ENCODE measurements at regions not wholly inside any gene's neighbourhood (a gene's known extent, or its start where the extent isn't known, plus 50 kb on each side); places are given as distances from the start of the nearest gene placed in this dataset.
"Not testable (repeated sequence)": the region's sequence is repeated elsewhere in the genome, so short reads cannot be mapped to it uniquely, and the experiment has no call there.

- Mint-ChIP-seq H3K4me3 (no peak overlapping the region), H3K27me3 (no peaks in the 10 kb centered on the region), H3K36me3 (ENCODE audit: low read depth) (no peaks in the 10 kb centered on the region), H3K4me1 (no peaks in the 10 kb centered on the region), H3K9me3 (peaks cover 4% of the 10 kb centered on the region), H3K27ac (no peak overlapping the region)
- no peak for TF ChIP-seq CTCF (IDR thresholded peaks at IDR 0.05)
- CTCF ChIA-PET, result no interaction called here
- DNase-seq, result no peak
- intact Hi-C loops (cut with micrococcal nuclease), result no loop called here
- ATAC-seq (ENCODE audit: low read depth), result no peak
- POLR2A ChIA-PET, result no interaction called here
Measured at GRCh38 chr4:31787701-31788100, 1067.5 kb downstream of the PCDH7 start.

GRCh38 chr4:31788676-31789075, 1068.5 kb downstream of the PCDH7 start:
- no peaks in the 10 kb centered on the region for H3K4me1 Mint-ChIP-seq
- ChIA-PET POLR2A (no interaction called here), CTCF (no interaction called here)
- no peak overlapping the region for H3K27ac Mint-ChIP-seq
- DNase-seq, result no peak
- H3K9me3 Mint-ChIP-seq, result no peaks in the 10 kb centered on the region
- no peak for TF ChIP-seq CTCF (IDR thresholded peaks at IDR 0.05)
- no peak for ATAC-seq (ENCODE audit: low read depth)
- intact Hi-C loops (cut with micrococcal nuclease), result no loop called here
- no peaks in the 10 kb centered on the region for H3K27me3 Mint-ChIP-seq
- no peak overlapping the region for H3K4me3 Mint-ChIP-seq
- no peaks in the 10 kb centered on the region for H3K36me3 Mint-ChIP-seq (ENCODE audit: low read depth)

GRCh38 chr4:31791666-31792065, 1071.5 kb downstream of the PCDH7 start:
- POLR2A ChIA-PET, result no interaction called here
- ATAC-seq (ENCODE audit: low read depth), result no peak
- Mint-ChIP-seq H3K4me1 (no peaks in the 10 kb centered on the region), H3K4me3 (no peak overlapping the region), H3K27ac (no peak overlapping the region), H3K27me3 (no peaks in the 10 kb centered on the region), H3K9me3 (peaks cover 7% of the 10 kb centered on the region), H3K36me3 (ENCODE audit: low read depth) (no peaks in the 10 kb centered on the region)
- no peak for TF ChIP-seq CTCF (IDR thresholded peaks at IDR 0.05)
- DNase-seq, result no peak
- intact Hi-C loops (cut with micrococcal nuclease), result no loop called here
- CTCF ChIA-PET, result interaction anchor here (0.8 kb wide), 1 partner anchor 15 kb away, joined by 3 read pairs; no protein-coding TSS in a partner anchor

- ChIA-PET POLR2A (no interaction called here), CTCF (no interaction called here)
- H3K9me3 Mint-ChIP-seq, result peaks cover 9% of the 10 kb centered on the region
- no peak for DNase-seq
- intact Hi-C loops (cut with micrococcal nuclease), result no loop called here
- H3K27me3 Mint-ChIP-seq, result no peaks in the 10 kb centered on the region
- H3K4me3 Mint-ChIP-seq, result no peak overlapping the region
- no peaks in the 10 kb centered on the region for H3K4me1 Mint-ChIP-seq
- ATAC-seq (ENCODE audit: low read depth), result no peak
- no peaks in the 10 kb centered on the region for H3K36me3 Mint-ChIP-seq (ENCODE audit: low read depth)
- no peak overlapping the region for H3K27ac Mint-ChIP-seq
- TF ChIP-seq CTCF (IDR thresholded peaks at IDR 0.05), result no peak
Measured at GRCh38 chr4:31793907-31794306, 1073.7 kb downstream of the PCDH7 start.

GRCh38 chr4:31797052-31797451, 1076.9 kb downstream of the PCDH7 start:
- H3K36me3 Mint-ChIP-seq (ENCODE audit: low read depth); ATAC-seq (ENCODE audit: low read depth); POLR2A ChIA-PET; H3K4me1 Mint-ChIP-seq; intact Hi-C loops (cut with micrococcal nuclease); DNase-seq; H3K27me3 Mint-ChIP-seq; CTCF ChIA-PET; H3K27ac Mint-ChIP-seq; H3K4me3 Mint-ChIP-seq; H3K9me3 Mint-ChIP-seq: not testable (repeated sequence)

GRCh38 chr4:31803526-31804195, 1083.5 kb downstream of the PCDH7 start:
- Mint-ChIP-seq H3K36me3 (ENCODE audit: low read depth) (no peaks in the 10 kb centered on the region), H3K4me3 (no peak overlapping the region), H3K27ac (no peak overlapping the region), H3K27me3 (no peaks in the 10 kb centered on the region), H3K9me3 (peaks cover 4% of the 10 kb centered on the region), H3K4me1 (no peaks in the 10 kb centered on the region)
- DNase-seq, result no peak
- TF ChIP-seq CTCF (IDR thresholded peaks at IDR 0.05), result no peak
- intact Hi-C loops (cut with micrococcal nuclease), result no loop called here
- no peak for ATAC-seq (ENCODE audit: low read depth)
- CTCF ChIA-PET, result no interaction called here
- POLR2A ChIA-PET, result no interaction called here

Measured in activated B cell treated with CpG ODN at 0.5 μM for 24 hours (primary cell).